Testis (tissue), 2 donors: ENCODE measurements at regions not wholly inside any gene's neighbourhood (a gene's known extent, or its start where the extent isn't known, plus 50 kb on each side); places are given as distances from the start of the nearest gene placed in this dataset.
"Not testable (repeated sequence)": the region's sequence is repeated elsewhere in the genome, so short reads cannot be mapped to it uniquely, and the experiment has no call there.

ENCODE experiments used
- DNase-seq: peaks from one replicate; pipeline ENCODE4 v3.0.0-alpha.2; 2019
- H3K27ac ChIP-seq, 2 donors: fragments of 200-600 bp; sonication (generic); one replicate each; pipeline ENCODE4 v1.5.1; 2019
- H3K27me3 ChIP-seq: fragments of 200-600 bp; sonication (generic); one replicate; pipeline ENCODE4 v1.5.1; 2019
- H3K36me3 ChIP-seq: fragments of 200-600 bp; sonication (generic); one replicate; pipeline ENCODE4 v1.5.1; 2017; ENCODE audit warnings: low read depth; ENCODE audit errors: missing control alignments
- H3K4me1 ChIP-seq: fragments of 200-600 bp; sonication (generic); one replicate; pipeline ENCODE4 v1.5.1; 2019
- H3K4me3 ChIP-seq, 2 donors: fragments of 200-600 bp; sonication (generic); one replicate each; pipeline ENCODE4 v1.5.1; 2017 to 2019
- H3K9me3 ChIP-seq: fragments of 200-600 bp; sonication (generic); one replicate; pipeline ENCODE4 v1.5.1; 2017
- POLR2A ChIP-seq: fragments of 450-650 bp; IDR thresholded peaks from one replicate; pipeline ENCODE4 v1.6.1; 2017; ENCODE audit warnings: antibody characterized with exemption, mild to moderate bottlenecking, moderate library complexity
- WGBS, 2 donors: methylation state at CpG; one replicate each; pipeline ENCODE4 v1.1.5; 2018; 5-methylcytosine and 5-hydroxymethylcytosine counted together
- intact Hi-C: fragments of 100-400 bp; cut with DNase I; formaldehyde crosslinking; loops from one replicate; pipeline ENCODE4 v1.15.1; 2023; ENCODE audit warnings: low total_unique reads
- TF ChIP-seq, protein P1 (sequence below), 3 experiments: fragments of 450-650 bp in 2 of 3; fragments of 200-600 bp in 1 of 3; sonication (generic) in 1 of 3; IDR thresholded peaks; one replicate each; pipeline ENCODE4 v1.5.1; 2016 to 2019; ENCODE audit warnings: antibody characterized with exemption in 3 of 3, mild to moderate bottlenecking in 2 of 3, moderate library complexity in 1 of 3

DNA sequence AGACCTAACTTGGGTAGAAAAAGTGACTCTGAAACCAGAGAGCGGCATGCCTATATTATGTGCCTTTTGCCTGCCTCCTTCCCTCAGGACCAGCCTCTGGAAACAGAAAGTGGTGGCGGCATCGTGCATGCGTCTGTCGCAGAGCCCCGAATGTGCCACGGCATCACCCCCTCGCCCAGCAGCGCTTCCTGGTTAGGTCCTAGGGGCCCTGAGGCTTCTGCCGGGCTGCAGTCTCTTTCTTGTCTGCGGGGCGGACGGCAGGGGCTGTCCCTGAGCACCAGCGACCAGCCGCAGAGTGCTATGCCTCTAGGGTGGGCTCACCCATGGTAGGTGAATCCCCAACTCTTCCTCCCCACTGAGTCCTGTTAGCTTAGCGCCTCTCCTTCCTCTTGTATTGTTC, 68.7 kb downstream of the VSIG4 start:
- TF ChIP-seq, protein P1, sequence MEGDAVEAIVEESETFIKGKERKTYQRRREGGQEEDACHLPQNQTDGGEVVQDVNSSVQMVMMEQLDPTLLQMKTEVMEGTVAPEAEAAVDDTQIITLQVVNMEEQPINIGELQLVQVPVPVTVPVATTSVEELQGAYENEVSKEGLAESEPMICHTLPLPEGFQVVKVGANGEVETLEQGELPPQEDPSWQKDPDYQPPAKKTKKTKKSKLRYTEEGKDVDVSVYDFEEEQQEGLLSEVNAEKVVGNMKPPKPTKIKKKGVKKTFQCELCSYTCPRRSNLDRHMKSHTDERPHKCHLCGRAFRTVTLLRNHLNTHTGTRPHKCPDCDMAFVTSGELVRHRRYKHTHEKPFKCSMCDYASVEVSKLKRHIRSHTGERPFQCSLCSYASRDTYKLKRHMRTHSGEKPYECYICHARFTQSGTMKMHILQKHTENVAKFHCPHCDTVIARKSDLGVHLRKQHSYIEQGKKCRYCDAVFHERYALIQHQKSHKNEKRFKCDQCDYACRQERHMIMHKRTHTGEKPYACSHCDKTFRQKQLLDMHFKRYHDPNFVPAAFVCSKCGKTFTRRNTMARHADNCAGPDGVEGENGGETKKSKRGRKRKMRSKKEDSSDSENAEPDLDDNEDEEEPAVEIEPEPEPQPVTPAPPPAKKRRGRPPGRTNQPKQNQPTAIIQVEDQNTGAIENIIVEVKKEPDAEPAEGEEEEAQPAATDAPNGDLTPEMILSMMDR (IDR thresholded peaks at IDR 0.05) = no peak
- TF ChIP-seq POLR2A = no peak
- Histone ChIP-seq H3K27ac (no peak overlapping the region), H3K4me1 (no peaks in the 10 kb centered on the region), H3K9me3 (no peaks in the 10 kb centered on the region), H3K36me3 (no peaks in the 10 kb centered on the region), H3K4me3 (no peak overlapping the region), H3K27me3 (no peaks in the 10 kb centered on the region)
- no peak for DNase-seq
- intact Hi-C loops = no loop called here
- 41 to 46% methylated on average over 13 to 16 of the region's 16 CpGs for WGBS, 2 donors

DNA sequence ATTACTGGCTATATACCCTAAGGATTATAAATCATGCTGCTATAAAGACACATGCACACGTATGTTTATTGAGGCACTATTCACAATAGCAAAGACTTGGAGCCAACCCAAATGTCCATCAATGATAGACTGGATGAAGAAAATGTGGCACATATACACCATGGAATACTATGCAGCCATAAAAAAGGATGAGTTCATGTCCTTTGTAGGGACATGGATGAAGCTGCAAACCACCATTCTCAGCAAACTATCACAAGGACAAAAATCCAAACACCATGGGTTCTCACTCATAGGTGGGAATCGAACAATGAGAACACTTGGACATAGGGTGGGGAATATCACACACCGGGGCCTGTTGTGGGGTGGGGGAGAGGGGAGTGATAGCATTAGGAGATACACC, 72.7 kb downstream of the VSIG4 start:
- DNase-seq, H3K4me3 ChIP-seq, H3K9me3 ChIP-seq, H3K27ac ChIP-seq, intact Hi-C loops, H3K27me3 ChIP-seq, H3K4me1 ChIP-seq, H3K36me3 ChIP-seq: not testable (repeated sequence)
- 94 to 96% methylated on average over 2 to 3 of the region's 3 CpGs for WGBS, 2 donors

DNA sequence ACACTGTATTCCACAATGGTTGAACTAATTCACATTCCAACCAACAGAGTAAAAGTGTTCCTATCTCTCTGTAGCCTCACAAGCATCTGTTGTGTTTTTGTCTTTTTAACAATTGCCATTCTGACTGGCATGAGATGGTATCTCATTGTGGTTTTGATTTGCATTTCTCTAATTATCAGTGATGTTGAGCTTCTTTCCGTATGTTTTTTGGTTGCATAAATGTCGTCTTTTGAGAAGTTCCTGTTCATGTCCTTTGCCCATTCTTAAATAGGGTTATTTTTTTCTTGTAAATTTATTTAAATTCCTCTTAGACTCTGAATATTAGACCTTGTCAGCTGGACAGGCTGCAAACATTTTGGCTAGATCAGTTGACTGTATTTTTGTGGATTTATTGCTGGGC, 78.2 kb downstream of the VSIG4 start:
- H3K27me3 ChIP-seq = no peaks in the 10 kb centered on the region
- no peak for DNase-seq
- no peaks in the 10 kb centered on the region for H3K36me3 ChIP-seq
- TF ChIP-seq, protein P1 (IDR thresholded peaks at IDR 0.05) = no peak
- no peak for TF ChIP-seq POLR2A
- H3K4me3 ChIP-seq = no peak overlapping the region
- H3K9me3 ChIP-seq = no peaks in the 10 kb centered on the region
- 64 to 74% methylated on average over 2 of the region's 2 CpGs for WGBS, 2 donors
- H3K27ac ChIP-seq = no peak overlapping the region
- intact Hi-C loops = no loop called here
- H3K4me1 ChIP-seq = no peaks in the 10 kb centered on the region

DNA sequence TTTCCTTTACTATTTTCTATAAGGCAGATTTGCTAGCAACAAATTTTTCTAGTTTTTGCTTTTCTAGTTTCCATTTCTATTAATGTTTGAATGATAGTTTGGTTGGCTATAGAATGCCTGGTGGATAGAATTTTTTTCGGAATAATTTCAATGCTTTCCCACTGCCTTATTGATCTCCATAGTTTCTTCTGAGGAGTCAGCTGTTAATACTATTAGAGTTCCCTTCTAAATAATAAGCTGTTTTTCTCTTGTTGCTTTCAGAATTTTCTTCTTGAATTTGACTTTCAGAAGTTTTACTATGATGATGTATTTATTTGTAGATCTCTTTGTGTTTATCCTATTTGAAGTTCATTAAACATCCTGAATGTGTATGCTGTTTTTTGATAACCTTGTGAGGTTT, 91.8 kb downstream of the VSIG4 start:
- intact Hi-C loops = no loop called here
- WGBS, 2 donors = 76 to 77% methylated on average over 1 of the region's 1 CpG

DNA sequence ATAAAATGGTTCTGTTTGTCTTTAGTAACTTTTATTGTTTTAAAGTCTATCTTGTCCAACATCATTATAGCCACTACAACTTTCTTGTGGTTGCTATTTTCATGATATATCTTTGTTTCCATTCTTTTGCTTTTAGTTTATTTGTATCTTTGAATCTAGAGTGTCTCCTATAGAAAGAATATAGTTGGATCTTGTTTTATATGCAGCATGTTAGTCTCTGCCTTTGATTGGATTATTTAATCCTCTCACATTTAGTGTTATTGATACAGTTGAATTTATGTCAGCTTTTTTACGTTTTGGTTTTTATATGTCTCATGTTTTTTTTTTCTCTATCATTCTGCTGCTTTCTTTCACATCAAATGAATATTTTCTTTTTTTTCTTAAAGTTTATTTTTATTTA, 98.1 kb downstream of the VSIG4 start:
- no peak overlapping the region for H3K4me3 ChIP-seq
- H3K27me3 ChIP-seq = no peaks in the 10 kb centered on the region
- no peak overlapping the region for H3K27ac ChIP-seq
- H3K4me1 ChIP-seq = no peaks in the 10 kb centered on the region
- TF ChIP-seq, protein P1 (IDR thresholded peaks at IDR 0.05) = no peak
- no peak for TF ChIP-seq POLR2A
- intact Hi-C loops = no loop called here
- no peaks in the 10 kb centered on the region for H3K9me3 ChIP-seq
- DNase-seq = no peak
- WGBS, 2 donors = 21 to 42% methylated on average over 1 of the region's 1 CpG
- no peaks in the 10 kb centered on the region for H3K36me3 ChIP-seq

More for the DNA sequence above, 91.8 kb downstream of the VSIG4 start:
- Histone ChIP-seq H3K4me3 (no peak overlapping the region), H3K36me3 (no peaks in the 10 kb centered on the region), H3K9me3 (no peaks in the 10 kb centered on the region), H3K27ac (no peak overlapping the region), H3K4me1 (no peaks in the 10 kb centered on the region), H3K27me3 (no peaks in the 10 kb centered on the region)
- DNase-seq = no peak
- TF ChIP-seq POLR2A = no peak
- TF ChIP-seq, protein P1 (IDR thresholded peaks at IDR 0.05) = no peak
